Chondrocyte (in vitro differentiated cells): ENCODE measurements at regions not wholly inside any gene's neighbourhood (a gene's known extent, or its start where the extent isn't known, plus 50 kb on each side); places are given as distances from the start of the nearest gene placed in this dataset.

ENCODE experiments used
- DNase-seq: peaks from one replicate; pipeline ENCODE4 v3.0.0; 2021; ENCODE audit warnings: mixed read lengths, low spot score
- H3K27ac Mint-ChIP-seq: one replicate; pipeline ENCODE4 v1.8.0; 2021; ENCODE audit warnings: mild to moderate bottlenecking, moderate library complexity, mixed read lengths; ENCODE audit not compliant: unreplicated experiment
- H3K27me3 Mint-ChIP-seq: 2 replicates; pipeline ENCODE4 v1.8.0; 2021; ENCODE audit warnings: low read depth, mixed read lengths
- H3K36me3 Mint-ChIP-seq: 2 replicates; pipeline ENCODE4 v1.8.0; 2021; ENCODE audit warnings: low read depth, mixed read lengths
- H3K4me1 Mint-ChIP-seq: 2 replicates; pipeline ENCODE4 v1.8.0; 2021; ENCODE audit warnings: low read depth, mild to moderate bottlenecking, mixed read lengths
- H3K4me3 Mint-ChIP-seq: one replicate; pipeline ENCODE4 v1.8.0; 2021; ENCODE audit warnings: mild to moderate bottlenecking, moderate library complexity, mixed read lengths; ENCODE audit not compliant: unreplicated experiment
- H3K9me3 Mint-ChIP-seq: 2 replicates; pipeline ENCODE4 v1.8.0; 2021; ENCODE audit warnings: low read depth, mixed read lengths
- TF ChIP-seq, protein P1 (sequence below): fragments of 200-600 bp; sonication (generic); IDR thresholded peaks from 2 replicates; pipeline ENCODE4 v1.5.0; 2021; ENCODE audit warnings: antibody characterized with exemption, mild to moderate bottlenecking, moderate library complexity

GRCh38 chr11:71363721-71364120, 84.5 kb downstream of the DHCR7 start:
- H3K4me3 Mint-ChIP-seq = no peak overlapping the region
- no peak overlapping the region for H3K27ac Mint-ChIP-seq
- TF ChIP-seq, protein P1, sequence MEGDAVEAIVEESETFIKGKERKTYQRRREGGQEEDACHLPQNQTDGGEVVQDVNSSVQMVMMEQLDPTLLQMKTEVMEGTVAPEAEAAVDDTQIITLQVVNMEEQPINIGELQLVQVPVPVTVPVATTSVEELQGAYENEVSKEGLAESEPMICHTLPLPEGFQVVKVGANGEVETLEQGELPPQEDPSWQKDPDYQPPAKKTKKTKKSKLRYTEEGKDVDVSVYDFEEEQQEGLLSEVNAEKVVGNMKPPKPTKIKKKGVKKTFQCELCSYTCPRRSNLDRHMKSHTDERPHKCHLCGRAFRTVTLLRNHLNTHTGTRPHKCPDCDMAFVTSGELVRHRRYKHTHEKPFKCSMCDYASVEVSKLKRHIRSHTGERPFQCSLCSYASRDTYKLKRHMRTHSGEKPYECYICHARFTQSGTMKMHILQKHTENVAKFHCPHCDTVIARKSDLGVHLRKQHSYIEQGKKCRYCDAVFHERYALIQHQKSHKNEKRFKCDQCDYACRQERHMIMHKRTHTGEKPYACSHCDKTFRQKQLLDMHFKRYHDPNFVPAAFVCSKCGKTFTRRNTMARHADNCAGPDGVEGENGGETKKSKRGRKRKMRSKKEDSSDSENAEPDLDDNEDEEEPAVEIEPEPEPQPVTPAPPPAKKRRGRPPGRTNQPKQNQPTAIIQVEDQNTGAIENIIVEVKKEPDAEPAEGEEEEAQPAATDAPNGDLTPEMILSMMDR = no peak
- no peaks in the 10 kb centered on the region for H3K9me3 Mint-ChIP-seq
- no peaks in the 10 kb centered on the region for H3K36me3 Mint-ChIP-seq
- DNase-seq = no peak
- H3K27me3 Mint-ChIP-seq = peaks cover 24% of the 10 kb centered on the region
- no peaks in the 10 kb centered on the region for H3K4me1 Mint-ChIP-seq

- H3K4me1 Mint-ChIP-seq = no peaks in the 10 kb centered on the region
- peaks cover 25% of the 10 kb centered on the region for H3K27me3 Mint-ChIP-seq
- DNase-seq = no peak
- no peak overlapping the region for H3K4me3 Mint-ChIP-seq
- H3K36me3 Mint-ChIP-seq = no peaks in the 10 kb centered on the region
- H3K27ac Mint-ChIP-seq = no peak overlapping the region
- H3K9me3 Mint-ChIP-seq = no peaks in the 10 kb centered on the region
- TF ChIP-seq, protein P1 = no peak
These were observed 89.1 kb downstream of the DHCR7 start for GRCh38 chr11:71358963-71359567.

- TF ChIP-seq, protein P1 = no peak
- DNase-seq = no peak
- Mint-ChIP-seq H3K9me3 (no peaks in the 10 kb centered on the region), H3K27ac (no peak overlapping the region), H3K4me3 (no peak overlapping the region), H3K4me1 (no peaks in the 10 kb centered on the region), H3K36me3 (no peaks in the 10 kb centered on the region), H3K27me3 (peaks cover 30% of the 10 kb centered on the region)
These were observed 90.0 kb downstream of the DHCR7 start for GRCh38 chr11:71358122-71358728.

DNA sequence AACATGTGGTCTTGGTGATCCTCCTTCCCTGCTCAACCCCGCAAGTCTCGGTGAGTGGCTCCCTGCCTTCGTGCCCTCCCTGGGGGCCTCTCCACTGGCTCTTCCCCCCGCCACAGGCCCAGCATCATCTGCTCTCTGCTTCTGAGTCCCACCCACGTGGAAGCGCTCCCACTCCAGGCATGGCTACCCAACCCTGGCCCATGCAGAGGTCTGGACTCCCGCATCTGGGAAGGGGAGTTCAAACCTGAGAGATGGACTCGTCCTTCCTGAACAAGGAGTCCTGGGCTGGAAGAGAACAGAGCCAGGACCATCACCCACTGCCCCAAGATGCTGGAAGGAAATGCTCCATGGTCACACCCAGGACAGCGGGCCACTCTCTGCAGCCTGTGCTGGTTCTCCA, 90.8 kb downstream of the DHCR7 start:
- TF ChIP-seq, protein P1 = no peak
- no peak for DNase-seq
- H3K36me3 Mint-ChIP-seq = no peaks in the 10 kb centered on the region
- no peak overlapping the region for H3K27ac Mint-ChIP-seq
- no peaks in the 10 kb centered on the region for H3K4me1 Mint-ChIP-seq
- no peaks in the 10 kb centered on the region for H3K9me3 Mint-ChIP-seq
- peaks cover 38% of the 10 kb centered on the region for H3K27me3 Mint-ChIP-seq
- H3K4me3 Mint-ChIP-seq = no peak overlapping the region

DNA sequence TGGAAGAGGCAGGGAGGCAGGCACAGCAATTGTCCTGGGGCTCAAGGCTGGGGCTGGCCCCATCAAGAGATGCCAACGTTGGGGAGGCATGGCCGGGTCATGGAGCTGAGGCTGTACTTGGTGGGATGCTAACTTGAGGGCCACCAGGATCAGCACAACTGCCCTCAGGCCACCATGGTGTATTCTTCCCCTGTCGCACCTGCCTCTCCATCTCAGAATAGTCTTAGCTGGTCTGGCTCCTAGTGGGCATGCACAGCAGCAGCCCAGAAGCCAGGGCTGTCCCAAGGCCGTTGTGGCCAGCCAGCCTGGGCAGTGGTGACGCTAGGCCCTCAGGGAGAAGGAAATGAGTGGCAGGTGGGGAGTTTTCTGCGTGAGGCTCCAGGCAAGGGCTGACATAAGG, 91.3 kb downstream of the DHCR7 start:
- H3K27ac Mint-ChIP-seq = no peak overlapping the region
- H3K4me3 Mint-ChIP-seq = no peak overlapping the region
- no peaks in the 10 kb centered on the region for H3K36me3 Mint-ChIP-seq
- TF ChIP-seq, protein P1 = no peak
- no peak for DNase-seq
- peaks cover 38% of the 10 kb centered on the region for H3K27me3 Mint-ChIP-seq
- H3K4me1 Mint-ChIP-seq = no peaks in the 10 kb centered on the region
- H3K9me3 Mint-ChIP-seq = no peaks in the 10 kb centered on the region
